Hepatic stellate cell (primary cell): ENCODE measurements at regions not wholly inside any gene's neighbourhood (a gene's known extent, or its start where the extent isn't known, plus 50 kb on each side); places are given as distances from the start of the nearest gene placed in this dataset.
"Not testable (repeated sequence)": the region's sequence is repeated elsewhere in the genome, so short reads cannot be mapped to it uniquely, and the experiment has no call there.

Experiments
- DNase-seq: peaks from one replicate; pipeline ENCODE4 v3.0.0; 2011; ENCODE audit warnings: low spot score

- no peak for DNase-seq
These were observed 254.1 kb downstream of the HNMT start for GRCh38 chr2:138218397-138218796.

- DNase-seq = no peak
These were observed 255.7 kb downstream of the HNMT start for GRCh38 chr2:138219961-138220360.

GRCh38 chr2:138221358-138221757 is 257.1 kb downstream of the HNMT start:
- DNase-seq = no peak

GRCh38 chr2:138223319-138223718 is 259.0 kb downstream of the HNMT start:
- DNase-seq = no peak

- no peak for DNase-seq
These were observed 262.9 kb downstream of the HNMT start for GRCh38 chr2:138227195-138227594.

GRCh38 chr2:138228101-138228500 is 263.8 kb downstream of the HNMT start:
- no peak for DNase-seq

GRCh38 chr2:138234265-138234664 is 267.3 kb upstream of the SPOPL start:
- DNase-seq = no peak

- no peak for DNase-seq
These were observed 266.5 kb upstream of the SPOPL start for GRCh38 chr2:138235041-138235440.

GRCh38 chr2:138236142-138236541 is 265.4 kb upstream of the SPOPL start:
- no peak for DNase-seq

GRCh38 chr2:138237667-138238384 is 263.7 kb upstream of the SPOPL start:
- DNase-seq = no peak

GRCh38 chr2:138238908-138239307 is 262.7 kb upstream of the SPOPL start:
- DNase-seq = no peak

GRCh38 chr2:138239902-138240491 is 261.6 kb upstream of the SPOPL start:
- DNase-seq = peak; percentile 11

GRCh38 chr2:138243372-138243771 is 258.2 kb upstream of the SPOPL start:
- DNase-seq = no peak

GRCh38 chr2:138244501-138244925 is 257.1 kb upstream of the SPOPL start:
- no peak for DNase-seq

- DNase-seq = no peak
These were observed 256.3 kb upstream of the SPOPL start for GRCh38 chr2:138245310-138245709.

- DNase-seq = no peak
These were observed 254.3 kb upstream of the SPOPL start for GRCh38 chr2:138247302-138247701.

- DNase-seq = no peak
These were observed 252.4 kb upstream of the SPOPL start for GRCh38 chr2:138249207-138249606.

GRCh38 chr2:138250843-138251320 is 250.7 kb upstream of the SPOPL start:
- DNase-seq = not testable (repeated sequence)

GRCh38 chr2:138252587-138252986 is 249.0 kb upstream of the SPOPL start:
- DNase-seq = no peak

GRCh38 chr2:138255670-138256069 is 245.9 kb upstream of the SPOPL start:
- DNase-seq = no peak

GRCh38 chr2:138267161-138267901 is 234.2 kb upstream of the SPOPL start:
- DNase-seq = peak; percentile 26

GRCh38 chr2:138267902-138268254 is 233.7 kb upstream of the SPOPL start:
- DNase-seq = no peak

GRCh38 chr2:138269765-138270164 is 231.8 kb upstream of the SPOPL start:
- DNase-seq = no peak
